GM12878 (cell line): ENCODE measurements at regions not wholly inside any gene's neighbourhood (a gene's known extent, or its start where the extent isn't known, plus 50 kb on each side); places are given as distances from the start of the nearest gene placed in this dataset.

Experiments used
- ATAC-seq: fragments of 200-7000 bp; cut with Tn5 transposase; 3 replicates; pipeline ENCODE4 v1.9.1; 2020; ENCODE audit warnings: mild to moderate bottlenecking, moderate library complexity
- BruUV-seq: library from RNA; stranded (reverse); fragments of 400-500 nt; replicated peaks from 2 replicates; lab custom pipeline; 2021; lab: Mats Ljungman, UMichigan
- CTCF ChIA-PET: fragments of 300-600 bp; sonication (Branson Sonifier 250); formaldehyde crosslinking; extraction: SDS; loops from one replicate; lab custom pipeline; 2021; ENCODE audit warnings: inconsistent platforms; lab: Yijun Ruan, JAX
- POLR2A ChIA-PET: fragments of 350-600 bp; formaldehyde crosslinking; extraction: SDS; loops from one replicate; lab custom pipeline; 2021; ENCODE audit warnings: inconsistent platforms; lab: Charles Lee
- RAD21 ChIA-PET: fragments of 300-600 bp; sonication (Branson Sonifier 250); formaldehyde crosslinking; loops from one replicate; lab custom pipeline; 2023; ENCODE audit warnings: antibody characterized with exemption; ENCODE audit not compliant: unreplicated experiment; lab: Charles Lee
- SMC1A ChIA-PET: fragments of 300-600 bp; sonication (Branson Sonifier 250); formaldehyde crosslinking; loops from one replicate; lab custom pipeline; 2023; ENCODE audit not compliant: unreplicated experiment, uncharacterized antibody; lab: Charles Lee
- DNase-seq: peaks from one replicate; pipeline ENCODE4 v3.0.0-alpha.2; 2011; ENCODE audit warnings: low read depth, low spot score
- FAIRE-seq: peaks from 3 replicates; lab custom pipeline; 2011; peaks lifted over from hg19 to GRCh38; lab: Jason Lieb, UNC
- H2AFZ ChIP-seq: 2 replicates; pipeline ENCODE4 v1.6.0; 2011; ENCODE audit warnings: low read depth, low read length, control low read depth; ENCODE audit not compliant: control insufficient read depth
- H3K27ac ChIP-seq: 2 replicates; pipeline ENCODE4 v1.5.1; 2011; ENCODE audit warnings: control low read depth; ENCODE audit not compliant: control insufficient read depth, insufficient read depth
- H3K27me3 ChIP-seq, 2 experiments: replicated peaks in 1 of 2; 2 replicates each; pipeline versions ENCODE4 v1.6.0 to v1.6.1; 2011; ENCODE audit warnings: low read length in 1 of 2; ENCODE audit not compliant: control insufficient read depth in 2 of 2, insufficient read depth in 2 of 2
- H3K36me3 ChIP-seq, 2 experiments: 2 replicates each; pipeline ENCODE4 v1.5.1; 2011; ENCODE audit warnings: low read length in 1 of 2; ENCODE audit not compliant: control insufficient read depth in 2 of 2, insufficient read depth in 2 of 2
- H3K4me1 ChIP-seq: 2 replicates; pipeline ENCODE4 v1.6.1; 2011; ENCODE audit warnings: mild to moderate bottlenecking, low read length, moderate library complexity, mixed read lengths; ENCODE audit not compliant: control insufficient read depth, insufficient read depth
- H3K4me2 ChIP-seq: 2 replicates; pipeline ENCODE4 v1.6.0; 2011; ENCODE audit warnings: control low read depth; ENCODE audit not compliant: control insufficient read depth, insufficient read depth
- H3K4me3 ChIP-seq: fragments of 200-600 bp; sonication (generic); 2 replicates; pipeline ENCODE4 v1.5.1; 2016
- H3K79me2 ChIP-seq: 2 replicates; pipeline ENCODE4 v1.6.0; 2011; ENCODE audit warnings: low read length; ENCODE audit not compliant: control insufficient read depth, insufficient read depth
- H3K9ac ChIP-seq: 2 replicates; pipeline ENCODE4 v1.8.0; 2011; ENCODE audit warnings: low read length, control low read depth, mixed read lengths; ENCODE audit not compliant: control insufficient read depth, insufficient read depth
- H3K9me3 ChIP-seq: replicated peaks from 3 replicates; pipeline ENCODE4 v1.5.1; 2011; ENCODE audit warnings: mild to moderate bottlenecking, low read length; ENCODE audit not compliant: control insufficient read depth, insufficient read depth
- H4K20me1 ChIP-seq: 2 replicates; pipeline ENCODE4 v1.6.0; 2011; ENCODE audit not compliant: control insufficient read depth, insufficient read depth
- CTCF ChIP-seq, 3 experiments: IDR thresholded peaks in 2 of 3; conservative IDR thresholded peaks in 1 of 3; 2 replicates each; pipeline ENCODE4 v1.5.1; 2011; ENCODE audit warnings: low read depth in 3 of 3, low read length in 3 of 3, mild to moderate bottlenecking in 3 of 3, control low read depth in 2 of 3, moderate library complexity in 2 of 3, inconsistent platforms in 1 of 3, mixed read lengths in 1 of 3; ENCODE audit not compliant: control insufficient read depth in 2 of 3, insufficient read depth in 1 of 3; ENCODE audit errors: extremely low read depth in 1 of 3
- EP300 ChIP-seq, 2 experiments: fragments of 150-350 bp in 1 of 2; IDR thresholded peaks; 2 replicates each; pipeline ENCODE4 v1.6.1; 2011 to 2012; ENCODE audit warnings: low read depth in 2 of 2, low read length in 2 of 2, borderline replicate concordance in 1 of 2, improper control_type of control experiment in 1 of 2, inconsistent platforms in 1 of 2; ENCODE audit not compliant: control insufficient read depth in 1 of 2
- HCFC1 ChIP-seq: fragments of 150-350 bp; IDR thresholded peaks from 2 replicates; pipeline ENCODE4 v1.6.1; 2014; ENCODE audit warnings: low read length
- MTA3 ChIP-seq: IDR thresholded peaks from 2 replicates; pipeline ENCODE4 v1.6.1; 2012; ENCODE audit warnings: low read length, inconsistent platforms, borderline replicate concordance
- MYC ChIP-seq: IDR thresholded peaks from 2 replicates; pipeline ENCODE4 v1.6.1; 2011; ENCODE audit warnings: mild to moderate bottlenecking, low read length, moderate library complexity, inconsistent platforms; ENCODE audit not compliant: insufficient read depth, insufficient replicate concordance, insufficient read length, severe bottlenecking
- NBN ChIP-seq: fragments of 450-650 bp; IDR thresholded peaks from 2 replicates; pipeline ENCODE4 v1.6.1; 2016
- NFXL1 ChIP-seq: fragments of 450-650 bp; IDR thresholded peaks from 2 replicates; pipeline ENCODE4 v1.6.1; 2017; ENCODE audit warnings: antibody characterized with exemption, mild to moderate bottlenecking, borderline replicate concordance
- NR2C2 ChIP-seq: IDR thresholded peaks from 2 replicates; pipeline ENCODE4 v1.6.1; 2011; ENCODE audit warnings: borderline replicate concordance, low read depth; ENCODE audit not compliant: control insufficient read depth, insufficient read length
- RBBP5 ChIP-seq: fragments of 200-600 bp; sonication (generic); conservative IDR thresholded peaks from 2 replicates; pipeline ENCODE4 v1.6.1; 2016
- REST ChIP-seq: IDR thresholded peaks from 2 replicates; pipeline ENCODE4 v1.6.1; 2012; ENCODE audit warnings: mild to moderate bottlenecking, low read depth, low read length
- SKIL ChIP-seq: fragments of 450-650 bp; IDR thresholded peaks from 2 replicates; pipeline ENCODE4 v1.6.1; 2017; ENCODE audit warnings: mild to moderate bottlenecking, low read depth, inconsistent platforms; ENCODE audit not compliant: poor library complexity, severe bottlenecking
- SP1 ChIP-seq: IDR thresholded peaks from one replicate; pipeline ENCODE4 v1.6.1; 2011; ENCODE audit warnings: low read depth, low read length
- TAF1 ChIP-seq: IDR thresholded peaks from 2 replicates; pipeline ENCODE4 v1.6.1; 2011; ENCODE audit warnings: mild to moderate bottlenecking, low read depth, low read length, borderline replicate concordance
- TCF3 ChIP-seq: IDR thresholded peaks from 2 replicates; pipeline ENCODE4 v1.6.1; 2012; ENCODE audit warnings: low read depth, mild to moderate bottlenecking, low read length, borderline replicate concordance; ENCODE audit not compliant: insufficient read depth
- ZNF274 ChIP-seq: IDR thresholded peaks from one replicate; pipeline ENCODE4 v1.8.0; 2011; ENCODE audit not compliant: insufficient read length, insufficient read depth
- ZNF622 ChIP-seq: fragments of 450-650 bp; IDR thresholded peaks from 2 replicates; pipeline ENCODE4 v1.6.1; 2017; ENCODE audit warnings: mild to moderate bottlenecking, inconsistent platforms
- WGBS: methylation state at CpG from one replicate; pipeline ENCODE4 v1.1.6; 2016; ENCODE audit warnings: low lambda C conversion rate; ENCODE audit not compliant: insufficient replicate concordance, insufficient coverage; ENCODE audit errors: missing lambda C conversion rate; 5-methylcytosine and 5-hydroxymethylcytosine counted together
- in situ Hi-C: fragments of 300-500 bp; cut with MboI; formaldehyde crosslinking; loops from 9 replicates; pipeline ENCODE4 v1.14.3; 2018; ENCODE audit warnings: mixed read lengths
- intact Hi-C: fragments of 100-400 bp; cut with micrococcal nuclease; formaldehyde crosslinking; loops from one replicate; pipeline ENCODE4 v1.14.2; 2022; ENCODE audit not compliant: unreplicated experiment
- TF ChIP-seq, protein P1 (sequence below): fragments of 450-650 bp; IDR thresholded peaks from 2 replicates; pipeline ENCODE4 v1.6.1; 2016; ENCODE audit warnings: mild to moderate bottlenecking

- no TSS peak for BruUV-seq
- RAD21 ChIA-PET, result no interaction called here
- CTCF ChIA-PET, result no interaction called here
- POLR2A ChIA-PET, result no interaction called here
- intact Hi-C loops (no loop called here), in situ Hi-C loops (no loop called here)
- SMC1A ChIA-PET, result no interaction called here
- H3K79me2 ChIP-seq, result no peaks in the 10 kb centered on the region
- H3K27ac ChIP-seq, result no peak overlapping the region
- TF ChIP-seq SKIL (no peak), NFXL1 (no peak), MYC (no peak), SP1 (no peak), ZNF622 (no peak), MTA3 (no peak), CTCF (IDR thresholded peaks at IDR 0.05 in 2 of 3, conservative IDR thresholded peaks at IDR 0.05 in 1 of 3; ENCODE audit: control insufficient read depth in 2 of 3, extremely low read depth in 1 of 3, insufficient read depth in 1 of 3, low read depth in 3 of 3, low read length in 3 of 3) (no peak), HCFC1 (no peak), NR2C2 (no peak), REST (no peak), RBBP5 (no peak), NBN (no peak), ZNF274 (no peak), EP300 (IDR thresholded peaks at IDR 0.05; ENCODE audit: borderline replicate concordance in 1 of 2, control insufficient read depth in 1 of 2, low read depth in 2 of 2, low read length in 2 of 2) (no peak), TCF3 (no peak), TAF1 (no peak)
- TF ChIP-seq, protein P1, sequence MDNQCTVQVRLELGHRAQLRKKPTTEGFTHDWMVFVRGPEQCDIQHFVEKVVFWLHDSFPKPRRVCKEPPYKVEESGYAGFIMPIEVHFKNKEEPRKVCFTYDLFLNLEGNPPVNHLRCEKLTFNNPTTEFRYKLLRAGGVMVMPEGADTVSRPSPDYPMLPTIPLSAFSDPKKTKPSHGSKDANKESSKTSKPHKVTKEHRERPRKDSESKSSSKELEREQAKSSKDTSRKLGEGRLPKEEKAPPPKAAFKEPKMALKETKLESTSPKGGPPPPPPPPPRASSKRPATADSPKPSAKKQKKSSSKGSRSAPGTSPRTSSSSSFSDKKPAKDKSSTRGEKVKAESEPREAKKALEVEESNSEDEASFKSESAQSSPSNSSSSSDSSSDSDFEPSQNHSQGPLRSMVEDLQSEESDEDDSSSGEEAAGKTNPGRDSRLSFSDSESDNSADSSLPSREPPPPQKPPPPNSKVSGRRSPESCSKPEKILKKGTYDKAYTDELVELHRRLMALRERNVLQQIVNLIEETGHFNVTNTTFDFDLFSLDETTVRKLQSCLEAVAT, result no peak
- H3K4me3 ChIP-seq, result no peak overlapping the region
- no peaks in the 10 kb centered on the region for H3K9me3 ChIP-seq
- no peak overlapping the region for H2AFZ ChIP-seq
- H3K36me3 ChIP-seq, result no peaks in the 10 kb centered on the region
- peaks cover 2% of the 10 kb centered on the region; the same call in 1 of the 2 replicates for H3K4me1 ChIP-seq
- FAIRE-seq (no peak), ATAC-seq (no peak), DNase-seq (no peak)
- no peaks in the 10 kb centered on the region for H4K20me1 ChIP-seq
- no peak overlapping the region for H3K9ac ChIP-seq
- H3K27me3 ChIP-seq, result no peaks in the 10 kb centered on the region
- WGBS, result 75% methylated on average over 24 of the region's 24 CpGs
- no peak overlapping the region for H3K4me2 ChIP-seq
Observed at GRCh38 chr12:131494216-131494615, 216.7 kb upstream of the SFSWAP start.
